A673 (cell line): ENCODE measurements at regions not wholly inside any gene's neighbourhood (a gene's known extent, or its start where the extent isn't known, plus 50 kb on each side); places are given as distances from the start of the nearest gene placed in this dataset.
"Not testable (repeated sequence)": the region's sequence is repeated elsewhere in the genome, so short reads cannot be mapped to it uniquely, and the experiment has no call there.

Experiments used
- EZH2 ChIP-seq: fragments of 200-600 bp; sonication (generic); IDR thresholded peaks from 2 replicates; pipeline ENCODE4 v1.6.1; 2017; ENCODE audit warnings: borderline replicate concordance, low read depth, mild to moderate bottlenecking, mixed read lengths, antibody characterized with exemption, low read length; ENCODE audit not compliant: poor library complexity, severe bottlenecking
- TF ChIP-seq, protein P1 (sequence below): fragments of 300-800, 200-600 bp; sonication (generic); conservative IDR thresholded peaks from 2 replicates; pipeline ENCODE4 v1.5.1; 2017; ENCODE audit warnings: low read depth, mild to moderate bottlenecking, antibody characterized with exemption, low read length, moderate library complexity, mixed read lengths

DNA sequence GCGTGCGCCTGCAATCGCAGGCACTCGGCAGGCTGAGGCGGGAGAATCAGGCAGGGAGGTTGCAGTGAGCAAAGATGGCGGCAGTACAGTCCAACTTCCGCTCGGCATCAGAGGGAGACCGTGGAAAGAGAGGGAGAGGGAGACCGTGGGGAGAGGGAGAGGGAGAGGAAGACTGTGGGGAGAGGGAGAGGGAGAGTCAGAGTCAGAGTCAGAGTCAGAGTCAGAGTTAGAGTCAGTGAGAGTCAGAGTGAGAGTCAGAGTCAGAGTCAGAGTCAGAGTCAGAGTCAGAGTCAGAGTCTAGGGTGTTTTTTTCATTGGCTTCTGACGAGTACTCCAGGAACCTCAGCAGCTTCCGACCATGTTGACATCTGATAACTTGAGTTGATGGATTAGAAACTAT lies 75.6 kb upstream of the NMUR2 start:
- TF ChIP-seq, protein P1, sequence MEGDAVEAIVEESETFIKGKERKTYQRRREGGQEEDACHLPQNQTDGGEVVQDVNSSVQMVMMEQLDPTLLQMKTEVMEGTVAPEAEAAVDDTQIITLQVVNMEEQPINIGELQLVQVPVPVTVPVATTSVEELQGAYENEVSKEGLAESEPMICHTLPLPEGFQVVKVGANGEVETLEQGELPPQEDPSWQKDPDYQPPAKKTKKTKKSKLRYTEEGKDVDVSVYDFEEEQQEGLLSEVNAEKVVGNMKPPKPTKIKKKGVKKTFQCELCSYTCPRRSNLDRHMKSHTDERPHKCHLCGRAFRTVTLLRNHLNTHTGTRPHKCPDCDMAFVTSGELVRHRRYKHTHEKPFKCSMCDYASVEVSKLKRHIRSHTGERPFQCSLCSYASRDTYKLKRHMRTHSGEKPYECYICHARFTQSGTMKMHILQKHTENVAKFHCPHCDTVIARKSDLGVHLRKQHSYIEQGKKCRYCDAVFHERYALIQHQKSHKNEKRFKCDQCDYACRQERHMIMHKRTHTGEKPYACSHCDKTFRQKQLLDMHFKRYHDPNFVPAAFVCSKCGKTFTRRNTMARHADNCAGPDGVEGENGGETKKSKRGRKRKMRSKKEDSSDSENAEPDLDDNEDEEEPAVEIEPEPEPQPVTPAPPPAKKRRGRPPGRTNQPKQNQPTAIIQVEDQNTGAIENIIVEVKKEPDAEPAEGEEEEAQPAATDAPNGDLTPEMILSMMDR = not testable (repeated sequence)
- not testable (repeated sequence) for TF ChIP-seq EZH2
